OCI-LY3 (cell line): ENCODE measurements at regions not wholly inside any gene's neighbourhood (a gene's known extent, or its start where the extent isn't known, plus 50 kb on each side); places are given as distances from the start of the nearest gene placed in this dataset.

Experiments used
- CTCF ChIP-seq: fragments of 200-600, 300-600 bp; sonication (generic); IDR thresholded peaks from 2 replicates; pipeline ENCODE4 v1.5.1; 2014; ENCODE audit warnings: antibody characterized with exemption, low read length, low read depth
- EZH2phosphoT487 ChIP-seq: fragments of 200-600 bp; shearing (Covaris generic); IDR thresholded peaks from 2 replicates; pipeline ENCODE4 v1.6.1; 2018; ENCODE audit warnings: antibody characterized with exemption, mixed run types, low read depth

- TF ChIP-seq CTCF (no peak), EZH2phosphoT487 (no peak)
These were observed 1044.5 kb upstream of the POU3F3 start for GRCh38 chr2:103809415-103809814.
